Neural progenitor cell (in vitro differentiated cells): ENCODE measurements at regions not wholly inside any gene's neighbourhood (a gene's known extent, or its start where the extent isn't known, plus 50 kb on each side); places are given as distances from the start of the nearest gene placed in this dataset.

Source experiments
- DNase-seq: peaks from one replicate; pipeline ENCODE4 v3.0.0-alpha.2; 2016; ENCODE audit warnings: low spot score
- H2AFZ ChIP-seq: fragments of 200-600 bp; sonication (generic); replicated peaks from 2 replicates; pipeline ENCODE4 v1.6.1; 2016; ENCODE audit warnings: antibody characterized with exemption
- H3F3A ChIP-seq: fragments of 200-600 bp; sonication (generic); 2 replicates; pipeline ENCODE4 v1.6.1; 2016; ENCODE audit warnings: antibody characterized with exemption, low read depth
- H3K27ac ChIP-seq: fragments of 200-600 bp; sonication (generic); 2 replicates; pipeline ENCODE4 v1.5.1; 2016; ENCODE audit warnings: mild to moderate bottlenecking
- H3K27me3 ChIP-seq: fragments of 200-600 bp; sonication (generic); 2 replicates; pipeline ENCODE4 v1.6.1; 2016; ENCODE audit warnings: mild to moderate bottlenecking, moderate library complexity
- H3K36me3 ChIP-seq: fragments of 200-600 bp; sonication (generic); 2 replicates; pipeline ENCODE4 v1.5.1; 2016
- H3K4me1 ChIP-seq: fragments of 200-600 bp; sonication (generic); 2 replicates; pipeline ENCODE4 v1.6.1; 2016; ENCODE audit warnings: mixed run types
- H3K4me2 ChIP-seq: fragments of 200-600 bp; sonication (generic); 2 replicates; pipeline ENCODE4 v1.6.1; 2016
- H3K4me3 ChIP-seq: fragments of 200-600 bp; sonication (generic); 2 replicates; pipeline ENCODE4 v1.5.1; 2016
- H3K79me2 ChIP-seq: fragments of 200-600 bp; sonication (generic); 2 replicates; pipeline ENCODE4 v1.6.1; 2016; ENCODE audit warnings: low read depth
- H3K9ac ChIP-seq: fragments of 200-600 bp; sonication (generic); 2 replicates; pipeline ENCODE4 v1.6.1; 2016
- H3K9me3 ChIP-seq: fragments of 200-600 bp; sonication (generic); 2 replicates; pipeline ENCODE4 v1.5.1; 2016; ENCODE audit warnings: low read depth
- H4K20me1 ChIP-seq: fragments of 200-600 bp; sonication (generic); 2 replicates; pipeline ENCODE4 v1.6.1; 2016; ENCODE audit warnings: low read depth
- H3K27ac Mint-ChIP-seq: 3 replicates; pipeline ENCODE4 v1.8.0; 2021; ENCODE audit warnings: mixed read lengths
- H3K27me3 Mint-ChIP-seq: 2 replicates; pipeline ENCODE4 v1.8.0; 2022; ENCODE audit warnings: low read depth, mild to moderate bottlenecking, inconsistent platforms, moderate library complexity, mixed read lengths; ENCODE audit not compliant: insufficient read depth
- H3K36me3 Mint-ChIP-seq: 3 replicates; pipeline ENCODE4 v1.8.0; 2021; ENCODE audit warnings: mixed read lengths
- H3K4me1 Mint-ChIP-seq: 3 replicates; pipeline ENCODE4 v1.8.0; 2021; ENCODE audit warnings: mixed read lengths
- H3K4me3 Mint-ChIP-seq: 3 replicates; pipeline ENCODE4 v1.8.0; 2021; ENCODE audit warnings: mild to moderate bottlenecking, moderate library complexity, mixed read lengths
- H3K9me3 Mint-ChIP-seq: 3 replicates; pipeline ENCODE4 v1.8.0; 2020; ENCODE audit warnings: mixed read lengths
- EZH2 ChIP-seq: fragments of 200-600 bp; sonication (generic); IDR thresholded peaks from 2 replicates; pipeline ENCODE4 v1.6.1; 2017; ENCODE audit warnings: antibody characterized with exemption, mild to moderate bottlenecking, moderate library complexity
- EZH2phosphoT487 ChIP-seq: fragments of 200-600 bp; sonication (generic); IDR thresholded peaks from 2 replicates; pipeline ENCODE4 v1.6.1; 2017; ENCODE audit warnings: antibody characterized with exemption
- TF ChIP-seq, protein P1 (sequence below): fragments of 200-600 bp; sonication (generic); IDR thresholded peaks from 2 replicates; pipeline ENCODE4 v1.5.1; 2017; ENCODE audit warnings: antibody characterized with exemption, mild to moderate bottlenecking

DNA sequence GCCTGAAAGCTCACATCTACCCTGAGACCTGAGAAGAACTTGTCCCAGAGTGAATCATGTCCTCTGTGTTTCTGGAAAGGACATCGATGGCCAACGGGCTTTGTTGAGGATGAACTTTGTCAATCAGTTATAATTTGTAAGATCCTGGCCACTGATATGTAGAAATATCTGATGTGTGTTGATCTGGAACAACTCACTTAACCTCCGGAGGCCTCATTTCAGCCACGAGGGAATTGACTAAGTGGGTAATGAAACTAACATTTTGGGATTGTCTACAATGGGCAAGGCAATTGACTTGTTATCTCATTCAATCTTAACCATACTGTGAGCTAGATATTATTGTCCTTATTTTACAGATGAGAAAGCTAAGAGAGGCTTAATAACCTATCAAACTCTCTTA is 468.1 kb upstream of the NRP1 start:
- H3K9me3 Mint-ChIP-seq: no peaks in the 10 kb centered on the region
- Histone ChIP-seq H3K9ac (no peak overlapping the region), H3K4me2 (no peak overlapping the region), H2AFZ (no peak overlapping the region), H3K36me3 (no peaks in the 10 kb centered on the region), H3K9me3 (no peaks in the 10 kb centered on the region), H3K27me3 (no peaks in the 10 kb centered on the region), H3K79me2 (no peaks in the 10 kb centered on the region), H3F3A (peaks cover 5% of the 10 kb centered on the region), H3K4me3 (no peak overlapping the region), H3K4me1 (peaks cover 17% of the 10 kb centered on the region), H4K20me1 (no peaks in the 10 kb centered on the region), H3K27ac (no peak overlapping the region)
- TF ChIP-seq EZH2phosphoT487 (no peak), EZH2 (no peak)
- TF ChIP-seq, protein P1, sequence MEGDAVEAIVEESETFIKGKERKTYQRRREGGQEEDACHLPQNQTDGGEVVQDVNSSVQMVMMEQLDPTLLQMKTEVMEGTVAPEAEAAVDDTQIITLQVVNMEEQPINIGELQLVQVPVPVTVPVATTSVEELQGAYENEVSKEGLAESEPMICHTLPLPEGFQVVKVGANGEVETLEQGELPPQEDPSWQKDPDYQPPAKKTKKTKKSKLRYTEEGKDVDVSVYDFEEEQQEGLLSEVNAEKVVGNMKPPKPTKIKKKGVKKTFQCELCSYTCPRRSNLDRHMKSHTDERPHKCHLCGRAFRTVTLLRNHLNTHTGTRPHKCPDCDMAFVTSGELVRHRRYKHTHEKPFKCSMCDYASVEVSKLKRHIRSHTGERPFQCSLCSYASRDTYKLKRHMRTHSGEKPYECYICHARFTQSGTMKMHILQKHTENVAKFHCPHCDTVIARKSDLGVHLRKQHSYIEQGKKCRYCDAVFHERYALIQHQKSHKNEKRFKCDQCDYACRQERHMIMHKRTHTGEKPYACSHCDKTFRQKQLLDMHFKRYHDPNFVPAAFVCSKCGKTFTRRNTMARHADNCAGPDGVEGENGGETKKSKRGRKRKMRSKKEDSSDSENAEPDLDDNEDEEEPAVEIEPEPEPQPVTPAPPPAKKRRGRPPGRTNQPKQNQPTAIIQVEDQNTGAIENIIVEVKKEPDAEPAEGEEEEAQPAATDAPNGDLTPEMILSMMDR: no peak
- H3K27me3 Mint-ChIP-seq: peaks cover 4% of the 10 kb centered on the region
- H3K4me3 Mint-ChIP-seq: no peak overlapping the region
- no peak for DNase-seq
- H3K27ac Mint-ChIP-seq: no peak overlapping the region
- no peaks in the 10 kb centered on the region for H3K36me3 Mint-ChIP-seq
- peaks cover 21% of the 10 kb centered on the region for H3K4me1 Mint-ChIP-seq

DNA sequence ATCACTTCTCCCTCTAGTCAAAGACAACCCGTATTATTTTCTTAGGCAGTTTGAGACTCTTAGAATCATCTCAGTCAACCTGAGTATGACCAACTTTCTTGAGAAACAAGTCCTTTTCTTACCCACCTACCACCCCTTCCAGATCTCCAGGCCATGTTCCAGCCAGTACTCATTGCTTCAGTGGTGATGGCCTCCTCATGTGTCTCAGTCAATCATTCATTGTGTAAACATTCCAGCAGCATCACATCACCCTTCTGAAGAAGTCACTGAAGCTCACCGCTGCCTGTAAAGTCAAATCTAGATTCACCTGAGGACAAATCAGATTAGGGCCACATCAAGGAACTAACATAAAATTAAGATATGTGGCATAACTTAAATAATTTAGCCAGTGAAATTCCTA is 467.2 kb upstream of the NRP1 start:
- no peaks in the 10 kb centered on the region for H3K27me3 ChIP-seq
- peaks cover 4% of the 10 kb centered on the region for H3K27me3 Mint-ChIP-seq
- H4K20me1 ChIP-seq: no peaks in the 10 kb centered on the region
- no peak for DNase-seq
- no peak overlapping the region for H3K27ac ChIP-seq
- H3K4me2 ChIP-seq: no peak overlapping the region
- H3K4me3 Mint-ChIP-seq: no peak overlapping the region
- H3K36me3 ChIP-seq: no peaks in the 10 kb centered on the region
- no peaks in the 10 kb centered on the region for H3K36me3 Mint-ChIP-seq
- no peaks in the 10 kb centered on the region for H3F3A ChIP-seq
- peaks cover 10% of the 10 kb centered on the region for H3K4me1 ChIP-seq
- H3K9ac ChIP-seq: no peak overlapping the region
- H2AFZ ChIP-seq: no peak overlapping the region
- H3K4me1 Mint-ChIP-seq: peaks cover 12% of the 10 kb centered on the region
- peak overlapping the region; percentile 16 for H3K27ac Mint-ChIP-seq
- no peaks in the 10 kb centered on the region for H3K9me3 ChIP-seq
- TF ChIP-seq, protein P1: no peak
- no peak for TF ChIP-seq EZH2
- TF ChIP-seq EZH2phosphoT487: no peak
- H3K4me3 ChIP-seq: no peak overlapping the region
- H3K79me2 ChIP-seq: no peaks in the 10 kb centered on the region
- H3K9me3 Mint-ChIP-seq: no peaks in the 10 kb centered on the region

DNA sequence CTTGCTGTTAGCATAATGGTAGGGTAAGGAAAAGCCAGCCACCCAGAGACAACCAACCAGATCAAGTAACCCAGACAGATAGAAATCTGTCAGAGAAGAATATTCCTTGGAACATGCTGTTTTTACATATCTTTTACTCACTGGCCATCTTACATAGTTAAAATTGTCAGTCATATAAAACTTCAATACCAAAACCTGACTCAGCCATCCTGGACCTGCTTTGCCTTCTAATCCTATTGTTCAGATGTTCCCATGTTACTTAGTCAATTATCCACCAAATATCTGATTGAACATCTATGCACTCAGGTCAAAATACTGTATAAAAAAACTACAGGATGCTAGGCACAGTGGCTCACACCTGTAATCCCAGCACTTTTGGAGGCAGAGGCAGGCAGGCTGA is 466.5 kb upstream of the NRP1 start:
- Mint-ChIP-seq H3K4me1 (peaks cover 10% of the 10 kb centered on the region), H3K27ac (no peak overlapping the region), H3K9me3 (no peaks in the 10 kb centered on the region), H3K4me3 (no peak overlapping the region), H3K27me3 (peaks cover 4% of the 10 kb centered on the region), H3K36me3 (no peaks in the 10 kb centered on the region)
- Histone ChIP-seq H3K4me2 (no peak overlapping the region), H3K27me3 (no peaks in the 10 kb centered on the region), H3K9me3 (no peaks in the 10 kb centered on the region), H3K9ac (no peak overlapping the region), H3K4me1 (peaks cover 10% of the 10 kb centered on the region), H3K36me3 (no peaks in the 10 kb centered on the region), H3F3A (no peaks in the 10 kb centered on the region), H3K4me3 (no peak overlapping the region), H2AFZ (no peak overlapping the region), H3K27ac (no peak overlapping the region), H4K20me1 (no peaks in the 10 kb centered on the region), H3K79me2 (no peaks in the 10 kb centered on the region)
- TF ChIP-seq, protein P1: no peak
- TF ChIP-seq EZH2 (no peak), EZH2phosphoT487 (no peak)
- DNase-seq: no peak

DNA sequence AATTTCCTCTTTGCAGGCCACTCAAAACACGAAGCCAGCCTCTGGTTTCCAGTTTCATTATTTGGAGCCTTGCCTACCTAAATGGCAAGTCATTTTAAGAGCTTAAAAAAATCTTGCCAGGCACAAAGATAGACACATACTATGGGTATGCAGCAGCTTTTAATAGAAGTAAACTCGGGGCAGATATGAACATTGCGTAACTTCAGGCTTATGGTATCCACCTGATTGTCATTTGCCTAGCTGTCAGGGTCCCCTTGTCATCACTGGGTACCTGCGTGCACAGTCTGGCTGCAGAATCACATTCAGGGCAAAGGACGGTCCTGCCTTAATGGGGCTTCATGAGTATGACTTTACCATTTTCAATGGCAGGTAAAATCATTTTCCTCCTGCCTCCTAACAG is 466.1 kb upstream of the NRP1 start:
- Mint-ChIP-seq H3K27ac (no peak overlapping the region), H3K4me1 (peaks cover 10% of the 10 kb centered on the region), H3K36me3 (no peaks in the 10 kb centered on the region), H3K9me3 (no peaks in the 10 kb centered on the region), H3K4me3 (no peak overlapping the region), H3K27me3 (peaks cover 4% of the 10 kb centered on the region)
- no peak overlapping the region for H3K9ac ChIP-seq
- no peak overlapping the region for H3K27ac ChIP-seq
- no peak for TF ChIP-seq EZH2phosphoT487
- TF ChIP-seq, protein P1: no peak
- no peak for TF ChIP-seq EZH2
- no peaks in the 10 kb centered on the region for H3F3A ChIP-seq
- H4K20me1 ChIP-seq: no peaks in the 10 kb centered on the region
- no peaks in the 10 kb centered on the region for H3K79me2 ChIP-seq
- H3K9me3 ChIP-seq: no peaks in the 10 kb centered on the region
- no peaks in the 10 kb centered on the region for H3K27me3 ChIP-seq
- H3K4me1 ChIP-seq: peaks cover 10% of the 10 kb centered on the region
- DNase-seq: no peak
- H3K36me3 ChIP-seq: no peaks in the 10 kb centered on the region
- no peak overlapping the region for H3K4me3 ChIP-seq
- H2AFZ ChIP-seq: no peak overlapping the region
- H3K4me2 ChIP-seq: no peak overlapping the region
